ENCODE measurements at regions not wholly inside any gene's neighbourhood (a gene's known extent, or its start where the extent isn't known, plus 50 kb on each side); places are given as distances from the start of the nearest gene placed in this dataset.

- DNase-seq (ENCODE audit: low read depth, low spot score): no peak
- Histone ChIP-seq H3K4me3 (ENCODE audit: control insufficient read depth in 2 of 3, extremely low read depth in 1 of 3, insufficient read depth in 2 of 3, low read depth in 1 of 3, low read length in 3 of 3) (no peak overlapping the region), H3K9me3 (ENCODE audit: control insufficient read depth, low read depth, low read length) (no peaks in the 10 kb centered on the region), H3K4me2 (ENCODE audit: control insufficient read depth, extremely low read depth, insufficient read depth, low read depth, low read length) (no peak overlapping the region), H3K79me2 (ENCODE audit: control insufficient read depth, insufficient read depth, low read length) (no peaks in the 10 kb centered on the region), H3K9ac (ENCODE audit: control insufficient read depth, extremely low read depth, insufficient read depth, low read length) (no peak overlapping the region), H3K27me3 (ENCODE audit: control insufficient read depth, extremely low read depth, insufficient read depth, low read length) (peaks cover 11% of the 10 kb centered on the region), H2AFZ (ENCODE audit: control insufficient read depth, low read length) (no peak overlapping the region), H3K27ac (ENCODE audit: control insufficient read depth, insufficient read depth, low read length) (no peak overlapping the region), H3K36me3 (ENCODE audit: control insufficient read depth in 2 of 2, extremely low read depth in 1 of 2, insufficient read depth in 2 of 2, low read length in 2 of 2) (no peaks in the 10 kb centered on the region), H3K9me1 (ENCODE audit: control insufficient read depth, extremely low read depth, insufficient read depth, low read length) (no peaks in the 10 kb centered on the region), H4K20me1 (ENCODE audit: control insufficient read depth, extremely low read depth, insufficient read depth, low read length) (no peaks in the 10 kb centered on the region), H3K4me1 (ENCODE audit: control insufficient read depth, extremely low read depth, insufficient read depth, low read length) (no peaks in the 10 kb centered on the region)
- no peak for FAIRE-seq
- dilution Hi-C loops (cut with MboI; ENCODE audit: extremely low pct_ligation_motif_present, low sequenced_read_pairs): no loop called here
- TF ChIP-seq EZH2 (IDR thresholded peaks at IDR 0.05; ENCODE audit: low read length): no peak
- no peak for TF ChIP-seq CTCF (optimal IDR thresholded peaks at IDR 0.05 in 1 of 3, IDR thresholded peaks at IDR 0.05 in 1 of 3, conservative IDR thresholded peaks at IDR 0.05 in 1 of 3; ENCODE audit: extremely low read depth in 1 of 3, insufficient read depth in 2 of 3, low read length in 3 of 3)
These were observed 81.3 kb upstream of the NID2 start for GRCh38 chr14:52150162-52150561.

GRCh38 chr14:52148371-52148770 lies 79.5 kb upstream of the NID2 start:
- Histone ChIP-seq H2AFZ (ENCODE audit: control insufficient read depth, low read length) (no peak overlapping the region), H3K9ac (ENCODE audit: control insufficient read depth, extremely low read depth, insufficient read depth, low read length) (no peak overlapping the region), H3K9me3 (ENCODE audit: control insufficient read depth, low read depth, low read length) (no peaks in the 10 kb centered on the region), H3K79me2 (ENCODE audit: control insufficient read depth, insufficient read depth, low read length) (no peaks in the 10 kb centered on the region), H3K4me1 (ENCODE audit: control insufficient read depth, extremely low read depth, insufficient read depth, low read length) (no peaks in the 10 kb centered on the region), H3K27ac (ENCODE audit: control insufficient read depth, insufficient read depth, low read length) (no peak overlapping the region), H3K4me2 (ENCODE audit: control insufficient read depth, extremely low read depth, insufficient read depth, low read depth, low read length) (no peak overlapping the region), H3K36me3 (ENCODE audit: control insufficient read depth in 2 of 2, extremely low read depth in 1 of 2, insufficient read depth in 2 of 2, low read length in 2 of 2) (no peaks in the 10 kb centered on the region), H3K4me3 (ENCODE audit: control insufficient read depth in 2 of 3, extremely low read depth in 1 of 3, insufficient read depth in 2 of 3, low read depth in 1 of 3, low read length in 3 of 3) (no peak overlapping the region), H3K27me3 (ENCODE audit: control insufficient read depth, extremely low read depth, insufficient read depth, low read length) (peaks cover 11% of the 10 kb centered on the region), H3K9me1 (ENCODE audit: control insufficient read depth, extremely low read depth, insufficient read depth, low read length) (no peaks in the 10 kb centered on the region), H4K20me1 (ENCODE audit: control insufficient read depth, extremely low read depth, insufficient read depth, low read length) (no peaks in the 10 kb centered on the region)
- FAIRE-seq (no peak), DNase-seq (ENCODE audit: low read depth, low spot score) (no peak)
- dilution Hi-C loops (cut with MboI; ENCODE audit: extremely low pct_ligation_motif_present, low sequenced_read_pairs): no loop called here
- TF ChIP-seq CTCF (optimal IDR thresholded peaks at IDR 0.05 in 1 of 3, IDR thresholded peaks at IDR 0.05 in 1 of 3, conservative IDR thresholded peaks at IDR 0.05 in 1 of 3; ENCODE audit: extremely low read depth in 1 of 3, insufficient read depth in 2 of 3, low read length in 3 of 3): no peak
- TF ChIP-seq EZH2 (IDR thresholded peaks at IDR 0.05; ENCODE audit: low read length): no peak
